ENCODE measurements at regions not wholly inside any gene's neighbourhood (a gene's known extent, or its start where the extent isn't known, plus 50 kb on each side); places are given as distances from the start of the nearest gene placed in this dataset.

GRCh38 chr17:5872831-5873230, 197.3 kb upstream of the WSCD1 start:
- intact Hi-C loops (cut with DNase I): no loop called here
- H3K27ac ChIP-seq (ENCODE audit: low read depth in 2 of 2, low read length in 2 of 2): no peak overlapping the region
- no peak overlapping the region for H3K9ac ChIP-seq (ENCODE audit: low read length in 3 of 3)
- H3K4me1 ChIP-seq (ENCODE audit: control insufficient read depth in 2 of 3, insufficient read depth in 2 of 3, low read depth in 1 of 3, low read length in 3 of 3): no peaks in the 10 kb centered on the region
- H3K36me3 ChIP-seq (ENCODE audit: control insufficient read depth in 2 of 3, insufficient read depth in 3 of 3, low read length in 3 of 3): no peaks in the 10 kb centered on the region
- FAIRE-seq (no peak), DNase-seq (no peak)
- H3K9me3 ChIP-seq (ENCODE audit: control insufficient read depth in 2 of 3, insufficient read depth in 1 of 3, low read length in 3 of 3): no peaks in the 10 kb centered on the region
- TF ChIP-seq, protein P1, sequence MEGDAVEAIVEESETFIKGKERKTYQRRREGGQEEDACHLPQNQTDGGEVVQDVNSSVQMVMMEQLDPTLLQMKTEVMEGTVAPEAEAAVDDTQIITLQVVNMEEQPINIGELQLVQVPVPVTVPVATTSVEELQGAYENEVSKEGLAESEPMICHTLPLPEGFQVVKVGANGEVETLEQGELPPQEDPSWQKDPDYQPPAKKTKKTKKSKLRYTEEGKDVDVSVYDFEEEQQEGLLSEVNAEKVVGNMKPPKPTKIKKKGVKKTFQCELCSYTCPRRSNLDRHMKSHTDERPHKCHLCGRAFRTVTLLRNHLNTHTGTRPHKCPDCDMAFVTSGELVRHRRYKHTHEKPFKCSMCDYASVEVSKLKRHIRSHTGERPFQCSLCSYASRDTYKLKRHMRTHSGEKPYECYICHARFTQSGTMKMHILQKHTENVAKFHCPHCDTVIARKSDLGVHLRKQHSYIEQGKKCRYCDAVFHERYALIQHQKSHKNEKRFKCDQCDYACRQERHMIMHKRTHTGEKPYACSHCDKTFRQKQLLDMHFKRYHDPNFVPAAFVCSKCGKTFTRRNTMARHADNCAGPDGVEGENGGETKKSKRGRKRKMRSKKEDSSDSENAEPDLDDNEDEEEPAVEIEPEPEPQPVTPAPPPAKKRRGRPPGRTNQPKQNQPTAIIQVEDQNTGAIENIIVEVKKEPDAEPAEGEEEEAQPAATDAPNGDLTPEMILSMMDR (IDR thresholded peaks at IDR 0.05; ENCODE audit: borderline replicate concordance, extremely low read depth, insufficient read depth): no peak
- no peak overlapping the region for H3K4me3 ChIP-seq (ENCODE audit: low read length in 3 of 3)
- H3K27me3 ChIP-seq (ENCODE audit: control insufficient read depth, insufficient read depth, low read length): no peaks in the 10 kb centered on the region

- Histone ChIP-seq H3K9me3 (ENCODE audit: control insufficient read depth in 2 of 3, insufficient read depth in 1 of 3, low read length in 3 of 3) (no peaks in the 10 kb centered on the region), H3K36me3 (ENCODE audit: control insufficient read depth in 2 of 3, insufficient read depth in 3 of 3, low read length in 3 of 3) (no peaks in the 10 kb centered on the region), H3K9ac (ENCODE audit: low read length in 3 of 3) (no peak overlapping the region), H3K4me3 (ENCODE audit: low read length in 3 of 3) (no peak overlapping the region), H3K4me1 (ENCODE audit: control insufficient read depth in 2 of 3, insufficient read depth in 2 of 3, low read depth in 1 of 3, low read length in 3 of 3) (no peaks in the 10 kb centered on the region), H3K27me3 (ENCODE audit: control insufficient read depth, insufficient read depth, low read length) (no peaks in the 10 kb centered on the region), H3K27ac (ENCODE audit: low read depth in 2 of 2, low read length in 2 of 2) (no peak overlapping the region)
- TF ChIP-seq, protein P1 (IDR thresholded peaks at IDR 0.05; ENCODE audit: borderline replicate concordance, extremely low read depth, insufficient read depth): no peak
- intact Hi-C loops (cut with DNase I): no loop called here
- FAIRE-seq (no peak), DNase-seq (no peak)
Measured at GRCh38 chr17:5873781-5874180, 196.4 kb upstream of the WSCD1 start.

DNA sequence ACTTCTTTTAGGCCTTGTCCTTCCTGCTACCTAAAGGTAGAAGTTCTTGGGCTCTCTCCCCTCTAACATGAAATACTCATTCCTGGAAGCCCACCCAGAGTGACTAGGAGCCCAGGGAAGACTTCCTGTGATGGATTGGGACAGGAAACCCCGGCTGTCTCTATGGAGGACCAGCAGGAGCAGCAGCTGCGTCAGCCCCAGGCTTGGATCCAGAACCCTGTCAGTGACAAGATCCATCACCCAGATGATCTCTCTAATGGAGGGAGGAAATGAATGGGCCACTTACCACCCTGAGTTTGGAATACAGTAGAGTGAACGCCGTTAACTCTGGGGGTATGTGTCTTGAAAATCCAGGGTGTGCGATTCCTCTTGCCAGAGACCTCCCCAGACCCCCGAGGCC, 195.7 kb upstream of the WSCD1 start:
- Histone ChIP-seq H3K9me3 (ENCODE audit: control insufficient read depth in 2 of 3, insufficient read depth in 1 of 3, low read length in 3 of 3) (no peaks in the 10 kb centered on the region), H3K27me3 (ENCODE audit: control insufficient read depth, insufficient read depth, low read length) (no peaks in the 10 kb centered on the region), H3K27ac (ENCODE audit: low read depth in 2 of 2, low read length in 2 of 2) (no peak overlapping the region), H3K4me1 (ENCODE audit: control insufficient read depth in 2 of 3, insufficient read depth in 2 of 3, low read depth in 1 of 3, low read length in 3 of 3) (no peaks in the 10 kb centered on the region), H3K9ac (ENCODE audit: low read length in 3 of 3) (no peak overlapping the region), H3K4me3 (ENCODE audit: low read length in 3 of 3) (no peak overlapping the region), H3K36me3 (ENCODE audit: control insufficient read depth in 2 of 3, insufficient read depth in 3 of 3, low read length in 3 of 3) (no peaks in the 10 kb centered on the region)
- intact Hi-C loops (cut with DNase I): no loop called here
- TF ChIP-seq, protein P1 (IDR thresholded peaks at IDR 0.05; ENCODE audit: borderline replicate concordance, extremely low read depth, insufficient read depth): no peak
- FAIRE-seq (no peak), DNase-seq (peak in 1 of 5 donors; percentile 45)

DNA sequence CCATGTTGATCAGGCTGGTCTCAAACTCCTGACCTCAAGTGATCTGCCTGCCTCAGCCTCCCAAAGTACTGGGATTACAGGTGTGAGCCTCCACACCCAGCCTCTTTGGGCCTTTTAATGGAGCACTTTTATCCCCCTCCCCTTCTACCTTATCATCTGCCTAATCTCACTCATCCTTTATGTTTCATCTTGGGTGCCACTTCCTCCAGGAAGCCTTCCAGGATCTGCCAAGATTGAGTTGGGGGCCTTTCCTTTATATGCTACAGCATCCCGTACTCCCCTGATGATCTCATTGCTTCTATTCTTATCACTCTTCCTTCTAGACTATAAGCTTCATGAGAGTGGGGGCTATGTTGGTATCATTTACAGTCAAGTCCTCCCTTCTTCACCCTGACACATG, 192.8 kb upstream of the WSCD1 start:
- no peak overlapping the region for H3K27ac ChIP-seq (ENCODE audit: low read depth in 2 of 2, low read length in 2 of 2)
- no peaks in the 10 kb centered on the region for H3K9me3 ChIP-seq (ENCODE audit: control insufficient read depth in 2 of 3, insufficient read depth in 1 of 3, low read length in 3 of 3)
- no peaks in the 10 kb centered on the region for H3K36me3 ChIP-seq (ENCODE audit: control insufficient read depth in 2 of 3, insufficient read depth in 3 of 3, low read length in 3 of 3)
- H3K4me1 ChIP-seq (ENCODE audit: control insufficient read depth in 2 of 3, insufficient read depth in 2 of 3, low read depth in 1 of 3, low read length in 3 of 3): no peaks in the 10 kb centered on the region
- intact Hi-C loops (cut with DNase I): no loop called here
- FAIRE-seq (no peak), DNase-seq (no peak)
- no peaks in the 10 kb centered on the region for H3K27me3 ChIP-seq (ENCODE audit: control insufficient read depth, insufficient read depth, low read length)
- no peak overlapping the region for H3K9ac ChIP-seq (ENCODE audit: low read length in 3 of 3)
- TF ChIP-seq, protein P1 (IDR thresholded peaks at IDR 0.05; ENCODE audit: borderline replicate concordance, extremely low read depth, insufficient read depth): no peak
- no peak overlapping the region for H3K4me3 ChIP-seq (ENCODE audit: low read length in 3 of 3)

All from kidney (tissue), 13 donors.